Loucy (cell line): ENCODE measurements at regions not wholly inside any gene's neighbourhood (a gene's known extent, or its start where the extent isn't known, plus 50 kb on each side); places are given as distances from the start of the nearest gene placed in this dataset.

Experiments
- H2AFZ ChIP-seq: fragments of 200-600 bp; sonication (generic); 2 replicates; pipeline ENCODE4 v1.6.0; 2016; ENCODE audit warnings: antibody characterized with exemption, mild to moderate bottlenecking, low read length, moderate library complexity
- H3F3A ChIP-seq: fragments of 200-600 bp; 2 replicates; pipeline ENCODE4 v1.6.0; 2016; ENCODE audit warnings: antibody characterized with exemption, low read depth, mild to moderate bottlenecking
- H3K27me3 ChIP-seq: fragments of 200-600 bp; sonication (generic); 2 replicates; pipeline ENCODE4 v1.6.1; 2014; ENCODE audit warnings: low read length, mild to moderate bottlenecking; ENCODE audit not compliant: insufficient read depth, poor library complexity, severe bottlenecking
- H3K36me3 ChIP-seq: fragments of 200-600 bp; sonication (generic); 2 replicates; pipeline ENCODE4 v1.6.1; 2016; ENCODE audit warnings: low read length; ENCODE audit not compliant: insufficient read depth
- H3K4me1 ChIP-seq: fragments of 200-600 bp; sonication (generic); 2 replicates; pipeline ENCODE4 v1.5.1; 2014; ENCODE audit warnings: low read length, mild to moderate bottlenecking; ENCODE audit not compliant: insufficient read depth, poor library complexity, severe bottlenecking
- H3K4me2 ChIP-seq: fragments of 200-600 bp; sonication (generic); 2 replicates; pipeline ENCODE4 v1.6.0; 2014; ENCODE audit warnings: antibody characterized with exemption, low read length, low read depth, mild to moderate bottlenecking; ENCODE audit not compliant: poor library complexity, severe bottlenecking
- H3K4me3 ChIP-seq: fragments of 200-600 bp; sonication (generic); 2 replicates; pipeline ENCODE4 v1.5.1; 2014; ENCODE audit warnings: low read length, mild to moderate bottlenecking, mixed read lengths; ENCODE audit not compliant: poor library complexity, severe bottlenecking
- H3K79me2 ChIP-seq: fragments of 200-600 bp; sonication (generic); 2 replicates; pipeline ENCODE4 v1.6.1; 2014; ENCODE audit warnings: low read length; ENCODE audit not compliant: insufficient read depth
- H3K9ac ChIP-seq: fragments of 200-600 bp; sonication (generic); 2 replicates; pipeline ENCODE4 v1.6.0; 2014; ENCODE audit warnings: mild to moderate bottlenecking, low read depth, low read length, moderate library complexity; ENCODE audit not compliant: poor library complexity, severe bottlenecking
- H3K9me2 ChIP-seq: fragments of 200-600 bp; sonication (generic); replicated peaks from 2 replicates; pipeline ENCODE4 v1.6.1; 2016; ENCODE audit warnings: low read depth, low read length, mixed read lengths
- H3K9me3 ChIP-seq: fragments of 200-600 bp; sonication (generic); 2 replicates; pipeline ENCODE4 v1.6.1; 2014; ENCODE audit warnings: mild to moderate bottlenecking, antibody characterized with exemption, low read length, low read depth; ENCODE audit not compliant: insufficient read depth
- H4K20me1 ChIP-seq: fragments of 200-600 bp; sonication (generic); 2 replicates; pipeline ENCODE4 v1.6.0; 2014; ENCODE audit warnings: antibody characterized with exemption, low read length, mild to moderate bottlenecking; ENCODE audit not compliant: insufficient read depth, poor library complexity, severe bottlenecking
- CTCF ChIP-seq: fragments of 200-600 bp; sonication (generic); conservative IDR thresholded peaks from 2 replicates; pipeline ENCODE4 v1.5.1; 2014; ENCODE audit warnings: mild to moderate bottlenecking, antibody characterized with exemption, low read length
- EZH2phosphoT487 ChIP-seq: fragments of 200-600 bp; IDR thresholded peaks from 2 replicates; pipeline ENCODE4 v1.6.1; 2018; ENCODE audit warnings: antibody characterized with exemption, mild to moderate bottlenecking, moderate library complexity, borderline replicate concordance

GRCh38 chr3:110178965-110179364 lies 841.6 kb upstream of the DPPA4 start:
- Histone ChIP-seq H3K9me2 (no peaks in the 10 kb centered on the region), H3K79me2 (no peaks in the 10 kb centered on the region), H3K9me3 (no peaks in the 10 kb centered on the region), H2AFZ (no peak overlapping the region), H3K4me2 (no peak overlapping the region), H3F3A (no peaks in the 10 kb centered on the region), H3K36me3 (no peaks in the 10 kb centered on the region), H4K20me1 (no peaks in the 10 kb centered on the region), H3K9ac (no peak overlapping the region), H3K4me3 (no peak overlapping the region), H3K4me1 (no peaks in the 10 kb centered on the region), H3K27me3 (no peaks in the 10 kb centered on the region)
- TF ChIP-seq EZH2phosphoT487: no peak
- TF ChIP-seq CTCF: no peak

- no peak for TF ChIP-seq CTCF
- TF ChIP-seq EZH2phosphoT487: no peak
- H3K4me3 ChIP-seq: no peak overlapping the region
Measured at GRCh38 chr3:110180733-110181132, 843.4 kb upstream of the DPPA4 start.

GRCh38 chr3:110181226-110181625 lies 843.9 kb upstream of the DPPA4 start:
- Histone ChIP-seq H3K4me2 (no peak overlapping the region), H2AFZ (no peak overlapping the region)
- TF ChIP-seq CTCF (no peak), EZH2phosphoT487 (no peak)

More at GRCh38 chr3:110180733-110181132, 843.4 kb upstream of the DPPA4 start:
- no peaks in the 10 kb centered on the region for H3K36me3 ChIP-seq
- no peaks in the 10 kb centered on the region for H3K79me2 ChIP-seq
- no peaks in the 10 kb centered on the region for H3F3A ChIP-seq
- no peaks in the 10 kb centered on the region for H3K9me3 ChIP-seq
- H4K20me1 ChIP-seq: no peaks in the 10 kb centered on the region
- no peak overlapping the region; the same call in 1 of the 2 replicates for H2AFZ ChIP-seq
- no peaks in the 10 kb centered on the region for H3K4me1 ChIP-seq
- H3K9ac ChIP-seq: no peak overlapping the region
- no peak overlapping the region for H3K4me2 ChIP-seq
- H3K9me2 ChIP-seq: no peaks in the 10 kb centered on the region
- H3K27me3 ChIP-seq: no peaks in the 10 kb centered on the region

More at GRCh38 chr3:110181226-110181625, 843.9 kb upstream of the DPPA4 start:
- Histone ChIP-seq H3K4me3 (no peak overlapping the region), H3K9me2 (no peaks in the 10 kb centered on the region), H3K4me1 (no peaks in the 10 kb centered on the region), H3K79me2 (no peaks in the 10 kb centered on the region), H3F3A (no peaks in the 10 kb centered on the region), H3K9me3 (no peaks in the 10 kb centered on the region), H4K20me1 (no peaks in the 10 kb centered on the region), H3K9ac (no peak overlapping the region), H3K27me3 (no peaks in the 10 kb centered on the region), H3K36me3 (no peaks in the 10 kb centered on the region)
